Caco-2 (cell line): ENCODE measurements at regions not wholly inside any gene's neighbourhood (a gene's known extent, or its start where the extent isn't known, plus 50 kb on each side); places are given as distances from the start of the nearest gene placed in this dataset.

ENCODE experiments used
- BruUV-seq: library from RNA; stranded (reverse); fragments of 400-500 nt; replicated peaks from 2 replicates; lab custom pipeline; 2021; lab: Mats Ljungman, UMichigan
- CTCF ChIA-PET: fragments of 300-600 bp; sonication (Branson Sonifier 250); formaldehyde crosslinking; loops from one replicate; lab custom pipeline; 2022; ENCODE audit warnings: antibody characterized with exemption; lab: Charles Lee
- POLR2A ChIA-PET: fragments of 300-600 bp; sonication (Branson Sonifier 250); formaldehyde crosslinking; loops from one replicate; lab custom pipeline; 2022; ENCODE audit warnings: antibody characterized with exemption; lab: Charles Lee
- DNase-seq, 2 experiments: peaks; one replicate each; pipeline versions ENCODE4 v3.0.0 to v3.0.0-alpha.2; 2020 to 2022
- H3K27me3 ChIP-seq: replicated peaks from 2 replicates; pipeline ENCODE4 v1.6.0; 2011; ENCODE audit warnings: low read length; ENCODE audit not compliant: control insufficient read depth, insufficient read depth
- H3K36me3 ChIP-seq: 2 replicates; pipeline ENCODE4 v1.5.1; 2011; ENCODE audit warnings: low read length; ENCODE audit not compliant: control insufficient read depth, insufficient read depth
- H3K4me1 ChIP-seq: fragments of 250-450 bp; sonication (Bioruptor Pico); 2 replicates; pipeline ENCODE4 v1.5.1; 2020; ENCODE audit warnings: mild to moderate bottlenecking
- H3K4me3 ChIP-seq: 2 replicates; pipeline ENCODE4 v1.5.1; 2011; ENCODE audit warnings: low read depth, mild to moderate bottlenecking, control low read depth, low read length
- H3K9me3 ChIP-seq: fragments of 250-450 bp; sonication (Bioruptor Pico); 2 replicates; pipeline ENCODE4 v1.5.1; 2020; ENCODE audit warnings: mild to moderate bottlenecking, moderate library complexity
- H3K27ac Mint-ChIP-seq: one replicate; pipeline ENCODE4 v1.8.0; 2022; ENCODE audit warnings: mixed read lengths; ENCODE audit not compliant: unreplicated experiment
- H3K27me3 Mint-ChIP-seq: one replicate; pipeline ENCODE4 v1.8.0; 2022; ENCODE audit warnings: mixed read lengths; ENCODE audit not compliant: insufficient read depth, unreplicated experiment
- H3K36me3 Mint-ChIP-seq: one replicate; pipeline ENCODE4 v1.8.0; 2022; ENCODE audit warnings: mild to moderate bottlenecking, mixed read lengths; ENCODE audit not compliant: insufficient read depth, unreplicated experiment
- H3K4me1 Mint-ChIP-seq: one replicate; pipeline ENCODE4 v1.8.0; 2022; ENCODE audit warnings: low read depth, mixed read lengths; ENCODE audit not compliant: unreplicated experiment
- H3K4me3 Mint-ChIP-seq: one replicate; pipeline ENCODE4 v1.8.0; 2022; ENCODE audit warnings: mild to moderate bottlenecking, moderate library complexity, mixed read lengths; ENCODE audit not compliant: unreplicated experiment
- H3K9me3 Mint-ChIP-seq: one replicate; pipeline ENCODE4 v1.8.0; 2022; ENCODE audit warnings: mixed read lengths; ENCODE audit not compliant: unreplicated experiment
- CTCF ChIP-seq, 2 experiments: fragments of 200-600 bp in 1 of 2; IDR thresholded peaks; 1 replicate in 1 of 2; 2 replicates in 1 of 2; pipeline versions ENCODE4 v1.5.1 to v1.8.0; 2011 to 2022; ENCODE audit warnings: antibody characterized with exemption in 1 of 2, control low read depth in 1 of 2, inconsistent platforms in 1 of 2, low read depth in 1 of 2, low read length in 1 of 2, mild to moderate bottlenecking in 1 of 2, moderate library complexity in 1 of 2; ENCODE audit not compliant: insufficient read depth in 1 of 2, severe bottlenecking in 1 of 2, unreplicated experiment in 1 of 2
- intact Hi-C: fragments of 100-400 bp; cut with micrococcal nuclease; formaldehyde crosslinking; loops from one replicate; pipeline ENCODE4 v1.10.0; 2022; ENCODE audit not compliant: unreplicated experiment

- no peaks in the 10 kb centered on the region for H3K27me3 ChIP-seq
- no peaks in the 10 kb centered on the region for H3K9me3 Mint-ChIP-seq
- H3K36me3 ChIP-seq = no peaks in the 10 kb centered on the region
- POLR2A ChIA-PET = no interaction called here
- no peak for TF ChIP-seq CTCF (IDR thresholded peaks at IDR 0.05; ENCODE audit: insufficient read depth in 1 of 2, low read depth in 1 of 2, low read length in 1 of 2, severe bottlenecking in 1 of 2, unreplicated experiment in 1 of 2)
- no peak overlapping the region for H3K4me3 Mint-ChIP-seq
- H3K4me3 ChIP-seq = no peak overlapping the region
- no peaks in the 10 kb centered on the region for H3K4me1 ChIP-seq
- DNase-seq = no peak
- H3K27ac Mint-ChIP-seq = no peak overlapping the region
- no TSS peak for BruUV-seq
- CTCF ChIA-PET = no interaction called here
- no peaks in the 10 kb centered on the region for H3K9me3 ChIP-seq
- intact Hi-C loops = no loop called here
- no peaks in the 10 kb centered on the region for H3K36me3 Mint-ChIP-seq
- no peaks in the 10 kb centered on the region for H3K27me3 Mint-ChIP-seq
- no peaks in the 10 kb centered on the region for H3K4me1 Mint-ChIP-seq
Measured at GRCh38 chrX:82556588-82556987, 951.5 kb upstream of the POU3F4 start.

GRCh38 chrX:82585868-82586267, 922.2 kb upstream of the POU3F4 start:
- ChIA-PET CTCF (no interaction called here), POLR2A (no interaction called here)
- Mint-ChIP-seq H3K27me3 (no peaks in the 10 kb centered on the region), H3K9me3 (no peaks in the 10 kb centered on the region), H3K4me3 (no peak overlapping the region), H3K4me1 (no peaks in the 10 kb centered on the region), H3K36me3 (no peaks in the 10 kb centered on the region), H3K27ac (no peak overlapping the region)
- Histone ChIP-seq H3K4me1 (no peaks in the 10 kb centered on the region), H3K4me3 (no peak overlapping the region), H3K36me3 (no peaks in the 10 kb centered on the region), H3K27me3 (no peaks in the 10 kb centered on the region), H3K9me3 (no peaks in the 10 kb centered on the region)
- intact Hi-C loops = no loop called here
- no peak for TF ChIP-seq CTCF (IDR thresholded peaks at IDR 0.05; ENCODE audit: insufficient read depth in 1 of 2, low read depth in 1 of 2, low read length in 1 of 2, severe bottlenecking in 1 of 2, unreplicated experiment in 1 of 2)
- DNase-seq = no peak
- no TSS peak for BruUV-seq

DNA sequence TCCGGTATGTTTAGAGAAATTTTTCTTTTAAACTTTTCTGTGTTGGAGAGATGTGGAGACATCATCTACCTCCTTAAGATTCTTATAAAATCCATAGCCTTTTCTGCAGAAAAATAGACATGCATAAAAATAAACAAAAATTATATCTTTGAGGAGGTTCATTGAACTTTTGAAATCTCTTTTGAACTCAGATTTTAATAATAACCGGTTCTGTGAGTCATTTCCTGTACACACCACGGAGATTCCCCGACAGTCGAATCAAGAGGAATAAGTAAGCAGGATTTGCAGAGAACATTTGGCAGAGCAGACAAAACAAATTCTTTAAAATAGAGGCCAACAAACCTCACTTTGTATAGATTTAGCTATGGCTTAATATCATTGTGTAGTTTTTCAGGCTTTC, 918.7 kb upstream of the POU3F4 start:
- Histone ChIP-seq H3K27me3 (no peaks in the 10 kb centered on the region), H3K36me3 (no peaks in the 10 kb centered on the region), H3K4me3 (no peak overlapping the region), H3K4me1 (no peaks in the 10 kb centered on the region), H3K9me3 (no peaks in the 10 kb centered on the region)
- no peaks in the 10 kb centered on the region for H3K9me3 Mint-ChIP-seq
- H3K27ac Mint-ChIP-seq = no peak overlapping the region
- ChIA-PET POLR2A (no interaction called here), CTCF (no interaction called here)
- H3K36me3 Mint-ChIP-seq = no peaks in the 10 kb centered on the region
- no peak overlapping the region for H3K4me3 Mint-ChIP-seq
- no peaks in the 10 kb centered on the region for H3K27me3 Mint-ChIP-seq
- intact Hi-C loops = no loop called here
- TF ChIP-seq CTCF (IDR thresholded peaks at IDR 0.05; ENCODE audit: insufficient read depth in 1 of 2, low read depth in 1 of 2, low read length in 1 of 2, severe bottlenecking in 1 of 2, unreplicated experiment in 1 of 2) = no peak
- BruUV-seq = no TSS peak
- no peaks in the 10 kb centered on the region for H3K4me1 Mint-ChIP-seq
- no peak for DNase-seq
